ENCODE measurements at regions not wholly inside any gene's neighbourhood (a gene's known extent, or its start where the extent isn't known, plus 50 kb on each side); places are given as distances from the start of the nearest gene placed in this dataset.
"Not testable (repeated sequence)": the region's sequence is repeated elsewhere in the genome, so short reads cannot be mapped to it uniquely, and the experiment has no call there.

DNA sequence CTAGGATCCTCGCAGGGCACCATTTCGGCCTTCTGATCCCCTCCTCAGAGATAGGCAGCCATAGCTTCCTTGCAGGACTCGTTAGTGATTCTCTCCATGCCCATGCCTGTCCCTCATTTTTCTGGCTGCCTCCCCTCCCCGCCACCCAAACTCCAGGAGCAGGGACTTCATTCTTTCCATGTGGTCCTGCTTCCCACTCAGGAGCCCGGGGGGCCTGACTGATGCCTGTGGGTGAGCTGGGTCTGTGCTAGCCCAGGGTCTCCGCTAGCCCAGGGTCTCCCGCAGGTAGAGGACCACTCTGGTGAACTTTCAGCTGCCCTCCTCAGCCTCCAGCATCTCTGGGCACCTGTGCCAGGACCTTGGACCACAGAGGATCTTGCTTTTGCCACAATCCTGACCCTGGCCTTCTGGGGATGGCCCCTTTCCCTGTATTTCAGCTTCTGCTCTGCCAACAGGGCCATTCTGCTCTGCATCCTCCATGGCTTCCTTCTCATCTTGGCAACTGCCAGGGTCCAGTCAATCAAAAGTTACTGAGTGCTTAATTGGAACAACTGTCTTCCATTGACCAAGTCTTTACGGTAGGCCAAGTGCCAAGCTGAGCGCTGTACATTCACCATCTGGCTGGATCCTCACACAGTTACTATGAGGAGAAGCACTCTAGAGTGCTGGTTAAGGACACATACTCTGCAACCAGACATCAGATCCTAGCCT is 152.2 kb downstream of the EFNB1 start:
- H3K4me3 Mint-ChIP-seq (ENCODE audit: low read depth, unreplicated experiment): no peak overlapping the region
- H3K36me3 Mint-ChIP-seq (ENCODE audit: insufficient read depth, unreplicated experiment): no peaks in the 10 kb centered on the region
- CTCF ChIA-PET: no interaction called here
- peaks cover 8% of the 10 kb centered on the region for H3K4me1 Mint-ChIP-seq (ENCODE audit: low read depth, unreplicated experiment)
- peaks cover 10% of the 10 kb centered on the region for H3K27me3 Mint-ChIP-seq (ENCODE audit: unreplicated experiment)
- intact Hi-C loops (cut with micrococcal nuclease; ENCODE audit: unreplicated experiment): no loop called here
- no TSS peak for BruUV-seq (replicated peaks)
- no peak for DNase-seq
- TF ChIP-seq, protein P1, sequence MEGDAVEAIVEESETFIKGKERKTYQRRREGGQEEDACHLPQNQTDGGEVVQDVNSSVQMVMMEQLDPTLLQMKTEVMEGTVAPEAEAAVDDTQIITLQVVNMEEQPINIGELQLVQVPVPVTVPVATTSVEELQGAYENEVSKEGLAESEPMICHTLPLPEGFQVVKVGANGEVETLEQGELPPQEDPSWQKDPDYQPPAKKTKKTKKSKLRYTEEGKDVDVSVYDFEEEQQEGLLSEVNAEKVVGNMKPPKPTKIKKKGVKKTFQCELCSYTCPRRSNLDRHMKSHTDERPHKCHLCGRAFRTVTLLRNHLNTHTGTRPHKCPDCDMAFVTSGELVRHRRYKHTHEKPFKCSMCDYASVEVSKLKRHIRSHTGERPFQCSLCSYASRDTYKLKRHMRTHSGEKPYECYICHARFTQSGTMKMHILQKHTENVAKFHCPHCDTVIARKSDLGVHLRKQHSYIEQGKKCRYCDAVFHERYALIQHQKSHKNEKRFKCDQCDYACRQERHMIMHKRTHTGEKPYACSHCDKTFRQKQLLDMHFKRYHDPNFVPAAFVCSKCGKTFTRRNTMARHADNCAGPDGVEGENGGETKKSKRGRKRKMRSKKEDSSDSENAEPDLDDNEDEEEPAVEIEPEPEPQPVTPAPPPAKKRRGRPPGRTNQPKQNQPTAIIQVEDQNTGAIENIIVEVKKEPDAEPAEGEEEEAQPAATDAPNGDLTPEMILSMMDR (IDR thresholded peaks at IDR 0.05; ENCODE audit: unreplicated experiment): no peak
- H3K9me3 Mint-ChIP-seq (ENCODE audit: low read depth, unreplicated experiment): peaks cover 6% of the 10 kb centered on the region
- H3K27ac Mint-ChIP-seq (ENCODE audit: unreplicated experiment): no peak overlapping the region

DNA sequence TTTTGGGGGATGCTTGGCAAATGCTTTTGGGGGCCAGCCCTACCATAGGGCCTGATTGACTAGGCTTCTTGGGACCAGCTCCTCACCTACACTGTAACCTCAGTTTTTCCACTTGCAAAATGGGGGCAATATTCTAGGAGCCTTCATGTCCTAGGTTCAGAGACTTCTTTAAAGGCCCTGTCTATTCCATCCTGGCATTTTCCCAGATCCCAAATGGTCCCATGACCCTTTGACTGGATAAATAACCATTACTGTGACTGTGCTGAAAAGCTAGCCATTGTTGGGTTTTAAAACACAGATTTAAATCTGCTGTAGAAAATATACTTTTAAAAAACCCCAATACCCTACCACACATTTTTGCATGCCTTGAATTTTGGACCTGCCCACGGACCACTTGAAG is 149.8 kb downstream of the EFNB1 start:
- no peak for DNase-seq
- Mint-ChIP-seq H3K27ac (ENCODE audit: unreplicated experiment) (no peak overlapping the region), H3K27me3 (ENCODE audit: unreplicated experiment) (peaks cover 33% of the 10 kb centered on the region), H3K9me3 (ENCODE audit: low read depth, unreplicated experiment) (peaks cover 14% of the 10 kb centered on the region), H3K36me3 (ENCODE audit: insufficient read depth, unreplicated experiment) (no peaks in the 10 kb centered on the region), H3K4me1 (ENCODE audit: low read depth, unreplicated experiment) (peaks cover 8% of the 10 kb centered on the region), H3K4me3 (ENCODE audit: low read depth, unreplicated experiment) (no peak overlapping the region)
- BruUV-seq (replicated peaks): no TSS peak
- intact Hi-C loops (cut with micrococcal nuclease; ENCODE audit: unreplicated experiment): no loop called here
- CTCF ChIA-PET: no interaction called here
- TF ChIP-seq, protein P1 (IDR thresholded peaks at IDR 0.05; ENCODE audit: unreplicated experiment): no peak

DNA sequence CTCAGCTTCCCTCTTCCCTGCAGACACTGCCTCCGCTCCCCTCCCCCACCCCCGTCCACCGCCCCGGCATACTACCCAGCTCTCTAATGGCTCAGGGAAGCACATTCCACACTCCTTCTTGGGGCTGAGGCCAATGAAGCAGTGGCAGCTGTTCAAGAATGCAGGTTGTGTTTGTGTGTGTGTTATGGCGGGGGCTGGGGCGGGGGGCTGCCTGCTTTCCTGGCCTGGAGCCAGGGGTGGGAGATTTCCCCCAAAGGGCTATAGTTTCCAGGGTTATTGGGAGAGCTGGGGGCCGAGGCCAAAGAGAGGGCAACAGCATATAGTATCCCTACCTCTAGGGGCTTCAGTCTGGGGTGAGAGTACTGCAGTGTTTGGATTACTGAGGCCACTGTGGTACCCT is 149.4 kb downstream of the EFNB1 start:
- Mint-ChIP-seq H3K4me1 (ENCODE audit: low read depth, unreplicated experiment) (peaks cover 8% of the 10 kb centered on the region), H3K9me3 (ENCODE audit: low read depth, unreplicated experiment) (peaks cover 14% of the 10 kb centered on the region), H3K4me3 (ENCODE audit: low read depth, unreplicated experiment) (no peak overlapping the region), H3K27ac (ENCODE audit: unreplicated experiment) (no peak overlapping the region), H3K27me3 (ENCODE audit: unreplicated experiment) (peaks cover 33% of the 10 kb centered on the region), H3K36me3 (ENCODE audit: insufficient read depth, unreplicated experiment) (no peaks in the 10 kb centered on the region)
- TF ChIP-seq, protein P1 (IDR thresholded peaks at IDR 0.05; ENCODE audit: unreplicated experiment): no peak
- DNase-seq: no peak
- CTCF ChIA-PET: interaction anchor here (0.7 kb wide), 2 partner anchors 54 to 385 kb away, joined by 3 to 4 read pairs; no protein-coding TSS in a partner anchor
- no TSS peak for BruUV-seq (replicated peaks)
- intact Hi-C loops (cut with micrococcal nuclease; ENCODE audit: unreplicated experiment): no loop called here

DNA sequence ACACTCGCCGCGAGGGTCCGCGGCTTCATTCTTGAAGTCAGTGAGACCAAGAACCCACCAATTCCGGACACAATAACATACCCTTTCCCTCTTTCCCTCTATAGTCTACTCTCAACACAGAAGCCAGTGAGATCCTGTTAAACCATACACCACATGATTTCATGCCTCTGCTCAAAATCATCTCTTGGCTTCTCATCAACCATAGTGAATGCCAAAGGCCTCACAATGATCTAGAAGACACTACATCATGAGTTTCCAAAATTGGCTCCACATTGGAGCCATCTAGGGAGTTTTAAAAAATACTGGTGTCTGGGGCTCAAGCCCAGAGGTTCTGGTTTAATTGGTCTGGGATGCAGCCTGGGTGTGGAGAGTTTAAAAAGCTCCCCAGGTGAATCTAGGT is 124.5 kb downstream of the EFNB1 start:
- Mint-ChIP-seq H3K27ac (ENCODE audit: unreplicated experiment) (no peak overlapping the region), H3K4me3 (ENCODE audit: low read depth, unreplicated experiment) (no peak overlapping the region), H3K9me3 (ENCODE audit: low read depth, unreplicated experiment) (no peaks in the 10 kb centered on the region), H3K36me3 (ENCODE audit: insufficient read depth, unreplicated experiment) (no peaks in the 10 kb centered on the region), H3K4me1 (ENCODE audit: low read depth, unreplicated experiment) (no peaks in the 10 kb centered on the region), H3K27me3 (ENCODE audit: unreplicated experiment) (no peaks in the 10 kb centered on the region)
- DNase-seq: no peak
- intact Hi-C loops (cut with micrococcal nuclease; ENCODE audit: unreplicated experiment): no loop called here
- no TSS peak for BruUV-seq (replicated peaks)
- CTCF ChIA-PET: no interaction called here
- TF ChIP-seq, protein P1 (IDR thresholded peaks at IDR 0.05; ENCODE audit: unreplicated experiment): no peak

DNA sequence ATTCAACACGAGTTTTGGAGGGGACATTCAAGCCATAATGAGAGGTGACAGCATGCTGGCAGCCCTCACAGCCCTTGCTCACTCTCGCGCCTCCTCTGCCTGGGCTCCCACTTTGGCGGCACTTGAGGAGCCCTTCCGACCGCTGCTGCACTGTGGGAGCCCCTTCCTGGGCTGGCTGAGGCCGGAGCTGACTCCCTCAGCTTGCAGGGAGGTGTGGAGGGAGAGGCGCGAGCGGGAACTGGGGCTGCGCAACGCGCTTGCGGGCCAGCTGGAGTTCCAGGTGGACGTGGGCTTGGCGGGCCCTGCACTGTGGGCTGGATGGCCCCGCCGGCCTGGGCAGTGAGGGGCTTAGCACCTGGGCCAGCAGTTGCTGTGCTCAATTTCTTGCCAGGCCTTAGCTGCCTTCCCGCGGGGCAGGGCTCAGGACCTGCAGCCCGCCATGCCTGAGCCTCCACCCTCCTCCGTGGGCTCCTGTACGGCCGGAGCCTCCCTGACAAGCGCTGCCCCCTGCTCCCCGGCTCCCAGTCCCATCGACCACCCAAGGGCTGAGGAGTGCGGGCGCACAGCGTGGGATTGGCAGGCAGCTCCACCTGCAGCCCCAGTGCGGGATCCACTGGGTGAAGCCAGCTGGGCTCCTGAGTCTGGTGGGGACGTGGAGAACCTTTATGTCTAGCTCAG is 123.3 kb downstream of the EFNB1 start:
- H3K27ac Mint-ChIP-seq (ENCODE audit: unreplicated experiment); H3K4me1 Mint-ChIP-seq (ENCODE audit: low read depth, unreplicated experiment); H3K9me3 Mint-ChIP-seq (ENCODE audit: low read depth, unreplicated experiment); H3K27me3 Mint-ChIP-seq (ENCODE audit: unreplicated experiment); DNase-seq; BruUV-seq (replicated peaks); H3K4me3 Mint-ChIP-seq (ENCODE audit: low read depth, unreplicated experiment); CTCF ChIA-PET; intact Hi-C loops (cut with micrococcal nuclease; ENCODE audit: unreplicated experiment); H3K36me3 Mint-ChIP-seq (ENCODE audit: insufficient read depth, unreplicated experiment): not testable (repeated sequence)
